Peyer's patch (tissue), 4 donors: ENCODE measurements at regions not wholly inside any gene's neighbourhood (a gene's known extent, or its start where the extent isn't known, plus 50 kb on each side); places are given as distances from the start of the nearest gene placed in this dataset.

Experiments
- CTCF ChIP-seq, 6 experiments: fragments of 450-650 bp in 4 of 6; fragments of 200-600 bp in 2 of 6; sonication (generic) in 1 of 6; IDR thresholded peaks; one replicate each; pipeline ENCODE4 v1.5.1; 2017 to 2019; ENCODE audit warnings: antibody characterized with exemption in 6 of 6, mild to moderate bottlenecking in 3 of 6, moderate library complexity in 1 of 6
- POLR2A ChIP-seq, 2 donors: fragments of 450-650 bp; IDR thresholded peaks; one replicate each; pipeline ENCODE4 v1.5.1; 2017; ENCODE audit warnings: antibody characterized with exemption in 2 of 2, mild to moderate bottlenecking in 2 of 2, moderate library complexity in 2 of 2

- TF ChIP-seq POLR2A (IDR thresholded peaks at IDR 0.05) (no peak), CTCF (IDR thresholded peaks at IDR 0.05) (no peak)
Observed at GRCh38 chr14:71690478-71690877, 241.8 kb upstream of the RGS6 start.
